ENCODE measurements at regions not wholly inside any gene's neighbourhood (a gene's known extent, or its start where the extent isn't known, plus 50 kb on each side); places are given as distances from the start of the nearest gene placed in this dataset.

DNA sequence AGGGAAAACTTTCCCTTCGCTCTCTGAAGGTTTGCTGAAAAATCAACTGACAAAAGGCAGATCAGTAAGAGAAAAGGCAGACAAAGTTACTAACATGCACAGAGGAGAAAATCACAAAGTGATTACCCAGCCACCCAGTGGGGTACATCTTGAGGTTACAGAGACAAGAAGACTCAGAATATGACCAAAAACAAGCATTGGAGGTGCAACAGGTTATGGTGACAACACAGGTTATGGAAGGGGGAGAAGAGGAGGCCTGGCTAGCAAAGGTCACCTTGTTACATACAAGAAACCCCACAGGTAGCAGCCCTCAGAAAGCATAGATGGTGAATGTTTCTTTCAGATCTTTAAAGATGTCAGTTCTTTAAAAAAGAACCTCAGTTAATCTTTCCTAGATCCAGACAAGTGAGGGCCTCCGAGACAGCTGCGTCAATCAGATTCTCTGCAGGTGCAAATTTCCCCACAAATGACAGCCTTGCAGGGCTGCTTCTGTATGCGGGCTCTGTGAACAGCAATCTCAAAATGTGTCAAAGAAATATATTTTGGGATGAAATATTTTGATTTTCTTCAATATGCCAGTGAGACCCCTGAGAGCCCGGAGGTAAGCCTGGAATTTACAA, 207.6 kb upstream of the RAB4A start:
- H3K4me1 Mint-ChIP-seq (ENCODE audit: unreplicated experiment): peaks cover 43% of the 10 kb centered on the region
- DNase-seq (ENCODE audit: extremely low spot score, unreplicated experiment): no peak
- no peaks in the 10 kb centered on the region for H3K36me3 Mint-ChIP-seq
- peaks cover 3% of the 10 kb centered on the region for H3K27me3 Mint-ChIP-seq
- peaks cover 4% of the 10 kb centered on the region for H3K9me3 Mint-ChIP-seq
- H3K27ac Mint-ChIP-seq: no peak overlapping the region
- TF ChIP-seq, protein P1, sequence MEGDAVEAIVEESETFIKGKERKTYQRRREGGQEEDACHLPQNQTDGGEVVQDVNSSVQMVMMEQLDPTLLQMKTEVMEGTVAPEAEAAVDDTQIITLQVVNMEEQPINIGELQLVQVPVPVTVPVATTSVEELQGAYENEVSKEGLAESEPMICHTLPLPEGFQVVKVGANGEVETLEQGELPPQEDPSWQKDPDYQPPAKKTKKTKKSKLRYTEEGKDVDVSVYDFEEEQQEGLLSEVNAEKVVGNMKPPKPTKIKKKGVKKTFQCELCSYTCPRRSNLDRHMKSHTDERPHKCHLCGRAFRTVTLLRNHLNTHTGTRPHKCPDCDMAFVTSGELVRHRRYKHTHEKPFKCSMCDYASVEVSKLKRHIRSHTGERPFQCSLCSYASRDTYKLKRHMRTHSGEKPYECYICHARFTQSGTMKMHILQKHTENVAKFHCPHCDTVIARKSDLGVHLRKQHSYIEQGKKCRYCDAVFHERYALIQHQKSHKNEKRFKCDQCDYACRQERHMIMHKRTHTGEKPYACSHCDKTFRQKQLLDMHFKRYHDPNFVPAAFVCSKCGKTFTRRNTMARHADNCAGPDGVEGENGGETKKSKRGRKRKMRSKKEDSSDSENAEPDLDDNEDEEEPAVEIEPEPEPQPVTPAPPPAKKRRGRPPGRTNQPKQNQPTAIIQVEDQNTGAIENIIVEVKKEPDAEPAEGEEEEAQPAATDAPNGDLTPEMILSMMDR (conservative IDR thresholded peaks at IDR 0.05): peak; percentile 0
- H3K4me3 Mint-ChIP-seq: no peak overlapping the region

DNA sequence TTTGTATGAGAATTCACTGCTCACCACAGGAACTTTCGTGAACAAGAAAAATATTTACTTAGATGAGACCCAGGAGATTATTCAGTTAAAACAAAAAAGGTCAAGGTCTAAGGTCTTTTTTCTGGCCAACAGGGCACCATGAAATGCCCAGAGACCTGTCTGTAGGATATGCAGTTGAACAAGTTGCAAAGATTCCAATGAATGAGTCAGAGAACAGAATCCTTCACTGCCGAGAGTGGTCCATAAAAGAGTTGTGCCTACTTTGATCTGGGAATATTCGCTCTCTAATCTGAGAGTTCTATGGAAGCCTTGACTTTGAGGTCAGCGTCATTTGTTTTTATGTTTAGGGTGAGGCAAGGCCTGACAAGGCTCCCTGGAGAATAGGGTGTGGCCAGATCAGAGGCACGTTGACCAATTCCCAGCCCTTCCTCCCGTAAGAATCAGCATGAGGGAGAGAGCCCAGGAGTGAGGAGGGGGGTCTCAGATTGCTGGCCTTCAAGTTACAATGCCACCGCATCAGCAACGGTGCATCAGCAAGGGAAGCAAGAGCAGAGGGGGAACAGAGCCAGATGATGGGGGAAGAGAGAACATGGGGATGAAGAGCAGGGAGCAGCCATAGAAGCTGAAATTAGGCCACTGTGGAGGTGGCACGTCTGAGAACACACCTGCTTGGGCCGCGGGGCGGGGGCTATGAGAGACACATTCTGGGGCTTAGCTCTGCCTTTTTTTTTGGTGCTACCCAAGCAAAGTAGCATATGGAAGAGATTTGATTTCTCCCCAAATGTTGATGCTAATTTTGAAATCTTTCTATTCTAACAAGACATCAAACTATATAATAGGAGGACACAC, 206.4 kb upstream of the RAB4A start:
- H3K27me3 Mint-ChIP-seq: peaks cover 3% of the 10 kb centered on the region
- H3K36me3 Mint-ChIP-seq: no peaks in the 10 kb centered on the region
- no peak overlapping the region for H3K4me3 Mint-ChIP-seq
- TF ChIP-seq, protein P1 (conservative IDR thresholded peaks at IDR 0.05): no peak
- peaks cover 33% of the 10 kb centered on the region for H3K4me1 Mint-ChIP-seq (ENCODE audit: unreplicated experiment)
- no peak for DNase-seq (ENCODE audit: extremely low spot score, unreplicated experiment)
- H3K27ac Mint-ChIP-seq: peak overlapping the region; percentile 46
- peaks cover 4% of the 10 kb centered on the region for H3K9me3 Mint-ChIP-seq

DNA sequence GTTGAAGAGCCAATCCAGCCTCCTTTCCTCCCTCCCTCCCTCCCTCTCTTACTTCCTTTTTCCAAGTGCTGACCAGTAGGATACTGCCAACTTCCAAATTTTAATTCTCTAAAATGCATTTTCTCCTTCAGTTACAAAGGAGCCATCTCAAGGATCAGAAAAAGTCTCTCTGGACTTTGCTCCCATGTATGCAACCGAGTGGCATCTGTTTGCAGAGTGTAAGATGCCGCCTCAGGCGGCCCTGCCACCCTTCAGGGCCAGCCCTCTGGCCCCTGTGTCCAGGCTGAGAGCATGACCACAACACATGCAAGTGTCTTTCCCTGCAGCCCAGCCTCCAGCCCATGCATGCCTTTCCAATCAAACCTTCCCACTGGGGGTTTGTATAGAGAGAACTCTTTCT, 205.3 kb upstream of the RAB4A start:
- H3K4me3 Mint-ChIP-seq: no peak overlapping the region
- H3K27me3 Mint-ChIP-seq: peaks cover 3% of the 10 kb centered on the region
- H3K4me1 Mint-ChIP-seq (ENCODE audit: unreplicated experiment): peaks cover 24% of the 10 kb centered on the region
- TF ChIP-seq, protein P1 (conservative IDR thresholded peaks at IDR 0.05): no peak
- peaks cover 4% of the 10 kb centered on the region for H3K9me3 Mint-ChIP-seq
- no peak overlapping the region for H3K27ac Mint-ChIP-seq
- H3K36me3 Mint-ChIP-seq: no peaks in the 10 kb centered on the region
- peak; percentile 22 for DNase-seq (ENCODE audit: extremely low spot score, unreplicated experiment)

DNA sequence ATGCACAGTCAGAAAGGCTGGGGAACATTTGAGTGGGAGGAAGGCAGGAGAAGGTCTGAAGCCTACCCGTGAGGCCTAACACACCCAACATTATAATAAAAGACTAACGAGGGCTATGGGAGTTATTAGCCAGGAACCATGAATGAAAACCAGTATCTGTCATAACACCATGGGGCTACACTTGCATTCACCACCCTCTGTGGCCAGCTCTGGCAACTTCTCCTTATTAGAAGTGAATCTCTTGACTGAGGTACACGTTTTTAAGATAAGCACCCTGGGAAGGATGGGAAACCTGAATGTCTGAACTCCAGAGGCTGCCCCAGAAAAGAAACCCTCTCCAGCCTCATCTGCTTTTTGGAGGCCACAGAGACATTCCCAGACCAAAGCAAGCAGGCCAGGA, 204.3 kb upstream of the RAB4A start:
- TF ChIP-seq, protein P1 (conservative IDR thresholded peaks at IDR 0.05): no peak
- H3K4me1 Mint-ChIP-seq (ENCODE audit: unreplicated experiment): peaks cover 31% of the 10 kb centered on the region
- no peaks in the 10 kb centered on the region for H3K36me3 Mint-ChIP-seq
- peaks cover 3% of the 10 kb centered on the region for H3K27me3 Mint-ChIP-seq
- no peak overlapping the region for H3K4me3 Mint-ChIP-seq
- peaks cover 4% of the 10 kb centered on the region for H3K9me3 Mint-ChIP-seq
- H3K27ac Mint-ChIP-seq: no peak overlapping the region
- no peak for DNase-seq (ENCODE audit: extremely low spot score, unreplicated experiment)

DNA sequence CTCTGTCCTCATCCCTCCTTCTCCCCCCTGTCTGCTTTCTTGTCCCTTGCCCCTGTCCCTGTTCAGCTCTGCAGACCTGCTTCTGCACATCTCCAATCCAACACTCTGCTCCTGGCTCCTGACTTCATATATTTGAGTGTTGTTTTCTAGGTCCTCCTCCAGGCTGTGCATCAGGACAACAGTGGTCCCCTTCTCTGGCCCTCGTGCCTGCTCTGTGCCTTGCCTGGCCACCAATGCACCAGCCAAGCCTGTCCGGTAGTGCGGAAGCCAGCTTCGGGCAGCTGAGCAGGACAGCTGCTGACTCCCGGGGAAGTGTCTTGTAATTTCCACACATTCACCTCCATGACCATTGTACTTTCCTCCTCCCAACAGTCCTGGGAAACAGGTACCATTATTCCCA, 203.4 kb upstream of the RAB4A start:
- peaks cover 31% of the 10 kb centered on the region for H3K4me1 Mint-ChIP-seq (ENCODE audit: unreplicated experiment)
- H3K9me3 Mint-ChIP-seq: peaks cover 4% of the 10 kb centered on the region
- no peak overlapping the region for H3K27ac Mint-ChIP-seq
- peak; percentile 42 for DNase-seq (ENCODE audit: extremely low spot score, unreplicated experiment)
- no peaks in the 10 kb centered on the region for H3K36me3 Mint-ChIP-seq
- H3K27me3 Mint-ChIP-seq: peaks cover 3% of the 10 kb centered on the region
- TF ChIP-seq, protein P1 (conservative IDR thresholded peaks at IDR 0.05): no peak
- no peak overlapping the region for H3K4me3 Mint-ChIP-seq

Measured in type B pancreatic cell (in vitro differentiated cells).